Activated CD4-positive, alpha-beta T cell treated with anti-CD3 and anti-CD28 coated beads for 36 hours (primary cell): ENCODE measurements at regions not wholly inside any gene's neighbourhood (a gene's known extent, or its start where the extent isn't known, plus 50 kb on each side); places are given as distances from the start of the nearest gene placed in this dataset.

Experiments
- ATAC-seq: fragments of 200-7000 bp; cut with Tn5 transposase; one replicate; pipeline ENCODE4 v1.10.0; 2021; ENCODE audit warnings: mild to moderate bottlenecking, moderate library complexity
- CTCF ChIA-PET: fragments of 350-600 bp; sonication (Branson Sonifier 250); formaldehyde crosslinking; loops from one replicate; lab custom pipeline; 2021; ENCODE audit warnings: antibody characterized with exemption; lab: Charles Lee
- POLR2A ChIA-PET: fragments of 350-600 bp; sonication (Branson Sonifier 250); formaldehyde crosslinking; loops from one replicate; lab custom pipeline; 2021; ENCODE audit warnings: antibody characterized with exemption, inconsistent platforms; lab: Charles Lee
- DNase-seq: peaks from one replicate; pipeline ENCODE4 v3.0.0-alpha.2; 2020
- H3K27ac Mint-ChIP-seq: one replicate; pipeline ENCODE4 v1.8.0; 2021; ENCODE audit warnings: mixed read lengths
- H3K27me3 Mint-ChIP-seq: one replicate; pipeline ENCODE4 v1.8.0; 2021; ENCODE audit warnings: mixed read lengths
- H3K36me3 Mint-ChIP-seq: one replicate; pipeline ENCODE4 v1.8.0; 2021; ENCODE audit warnings: low read depth, mixed read lengths
- H3K4me1 Mint-ChIP-seq: one replicate; pipeline ENCODE4 v1.8.0; 2021; ENCODE audit warnings: mixed read lengths
- H3K4me3 Mint-ChIP-seq: one replicate; pipeline ENCODE4 v1.8.0; 2021; ENCODE audit warnings: mild to moderate bottlenecking, moderate library complexity, mixed read lengths
- H3K9me3 Mint-ChIP-seq: one replicate; pipeline ENCODE4 v1.8.0; 2021; ENCODE audit warnings: low read depth, mixed read lengths
- intact Hi-C, 2 experiments: fragments of 100-400 bp; cut with DNase I in 1 of 2; cut with micrococcal nuclease in 1 of 2; formaldehyde crosslinking; loops; one replicate each; pipeline versions ENCODE4 v1.14.2 to v1.15.1; 2022 to 2024; cut with DNase I, micrococcal nuclease

DNA sequence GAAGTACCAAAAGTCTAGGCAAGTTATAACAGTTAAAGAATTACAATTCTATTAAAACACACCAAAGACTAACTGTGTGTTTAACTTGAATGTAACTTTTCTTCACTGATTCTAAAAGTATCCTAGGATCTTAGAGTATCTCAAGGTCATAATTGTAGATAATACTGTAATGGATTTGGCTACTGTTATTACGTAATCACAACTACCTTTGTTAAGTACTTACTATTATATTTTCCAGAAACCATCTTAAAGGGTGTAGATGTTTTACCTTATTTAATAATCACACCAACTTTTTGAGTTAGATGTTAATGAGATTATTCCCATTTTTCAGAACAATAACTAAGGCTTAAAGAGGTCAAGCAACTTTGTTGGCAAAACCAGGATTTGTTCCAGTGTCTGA, 161.3 kb upstream of the REG3A start:
- H3K36me3 Mint-ChIP-seq = no peaks in the 10 kb centered on the region
- CTCF ChIA-PET = no interaction called here
- H3K9me3 Mint-ChIP-seq = peaks cover 4% of the 10 kb centered on the region
- H3K4me1 Mint-ChIP-seq = no peaks in the 10 kb centered on the region
- no peak overlapping the region for H3K4me3 Mint-ChIP-seq
- no peaks in the 10 kb centered on the region for H3K27me3 Mint-ChIP-seq
- DNase-seq (no peak), ATAC-seq (no peak)
- intact Hi-C loops = no loop called here
- POLR2A ChIA-PET = no interaction called here
- no peak overlapping the region for H3K27ac Mint-ChIP-seq

DNA sequence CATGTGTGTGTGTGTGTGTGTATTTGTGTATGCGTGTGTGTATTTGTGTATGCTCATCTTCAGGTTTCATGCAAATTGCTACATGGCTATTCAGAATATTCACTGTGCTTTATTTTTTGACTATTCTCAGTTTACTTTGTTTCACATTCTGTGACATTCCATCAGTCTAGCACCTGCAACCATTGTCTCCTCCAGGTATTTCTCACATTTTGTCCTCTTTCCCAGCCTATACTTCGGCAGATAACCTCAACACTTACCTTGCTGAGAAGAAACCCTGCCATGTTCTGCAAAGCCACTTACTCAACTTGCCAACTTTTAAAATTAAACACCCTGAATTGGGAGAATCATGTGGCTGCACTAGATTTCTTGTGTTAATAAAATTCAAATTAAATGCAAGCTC, 135.4 kb upstream of the REG3A start:
- no peaks in the 10 kb centered on the region for H3K36me3 Mint-ChIP-seq
- POLR2A ChIA-PET = interaction anchor here (0.7 kb wide), 1 partner anchor 55 kb away, joined by 6 read pairs; no protein-coding TSS in a partner anchor
- ATAC-seq (no peak), DNase-seq (no peak)
- H3K27me3 Mint-ChIP-seq = no peaks in the 10 kb centered on the region
- intact Hi-C loops = no loop called here
- peaks cover 14% of the 10 kb centered on the region for H3K9me3 Mint-ChIP-seq
- H3K4me1 Mint-ChIP-seq = no peaks in the 10 kb centered on the region
- H3K27ac Mint-ChIP-seq = no peak overlapping the region
- H3K4me3 Mint-ChIP-seq = no peak overlapping the region
- CTCF ChIA-PET = no interaction called here

DNA sequence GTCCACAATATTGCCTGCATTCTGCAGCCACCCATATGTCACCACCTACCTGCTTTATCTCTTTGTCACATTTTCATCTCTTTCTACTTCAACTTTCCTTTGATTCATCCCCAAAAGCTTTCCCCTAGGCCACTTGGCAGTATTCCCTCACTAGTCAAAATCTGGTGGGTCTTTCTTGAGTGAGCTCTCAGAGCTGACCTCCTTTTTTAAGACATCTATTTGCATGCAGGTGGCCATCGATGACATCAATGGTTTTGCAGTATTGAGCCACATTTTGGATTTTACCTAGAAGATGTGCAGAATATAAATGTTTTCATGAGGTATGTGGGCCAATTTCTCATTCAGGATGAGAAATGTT, 133.4 kb upstream of the REG3A start:
- no peak overlapping the region for H3K4me3 Mint-ChIP-seq
- H3K27me3 Mint-ChIP-seq = no peaks in the 10 kb centered on the region
- POLR2A ChIA-PET = no interaction called here

DNA sequence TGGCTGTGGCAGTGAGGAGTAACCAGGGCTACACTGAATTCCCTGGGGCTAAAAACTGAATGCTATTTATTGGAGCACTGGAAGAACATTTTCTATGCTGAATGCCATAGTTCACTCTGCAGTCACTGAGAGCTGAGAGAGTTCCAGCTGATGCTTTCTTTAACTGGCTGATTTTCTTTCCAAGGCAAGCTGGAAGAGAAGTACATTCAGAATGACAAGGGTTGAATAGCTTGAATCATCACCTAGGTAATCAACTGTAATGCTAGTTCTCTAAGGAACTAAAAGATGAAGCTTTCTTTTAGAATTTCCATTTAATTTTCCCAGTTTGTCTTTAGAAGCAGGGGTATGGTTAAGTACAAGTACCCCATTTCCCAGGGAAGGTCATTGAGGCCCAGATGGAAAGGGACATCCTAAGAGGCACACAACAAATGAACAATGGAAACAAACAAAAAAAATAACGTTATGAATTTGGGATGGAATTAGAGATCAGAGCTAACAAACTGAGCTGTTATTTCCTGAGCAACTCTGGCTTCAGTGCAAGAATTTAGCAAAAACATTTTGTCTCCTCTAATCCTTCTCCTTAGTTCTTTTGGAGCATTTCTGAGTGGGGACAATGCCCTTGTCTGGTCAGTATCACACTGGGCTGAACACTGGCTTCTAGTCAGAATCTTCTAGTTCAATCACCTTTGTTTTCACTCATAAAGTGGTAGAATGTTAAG, 132.8 kb upstream of the REG3A start:
- no peak overlapping the region for H3K4me3 Mint-ChIP-seq
- ChIA-PET POLR2A (no interaction called here), CTCF (interaction anchor here (0.6 kb wide), 1 partner anchor 284 kb away, joined by 3 read pairs; no protein-coding TSS in a partner anchor)
- no peak overlapping the region for H3K27ac Mint-ChIP-seq
- no peak for DNase-seq
- no peaks in the 10 kb centered on the region for H3K4me1 Mint-ChIP-seq
- no peak for ATAC-seq
- intact Hi-C loops = no loop called here
- H3K36me3 Mint-ChIP-seq = no peaks in the 10 kb centered on the region
- no peaks in the 10 kb centered on the region for H3K27me3 Mint-ChIP-seq
- H3K9me3 Mint-ChIP-seq = peaks cover 13% of the 10 kb centered on the region

More for the DNA sequence above, 133.4 kb upstream of the REG3A start:
- H3K9me3 Mint-ChIP-seq = peaks cover 15% of the 10 kb centered on the region
- ATAC-seq (no peak), DNase-seq (no peak)
- no peak overlapping the region for H3K27ac Mint-ChIP-seq
- intact Hi-C loops = no loop called here
- CTCF ChIA-PET = interaction anchor here (0.6 kb wide), 1 partner anchor 283 kb away, joined by 3 read pairs; no protein-coding TSS in a partner anchor
- no peaks in the 10 kb centered on the region for H3K4me1 Mint-ChIP-seq
- no peaks in the 10 kb centered on the region for H3K36me3 Mint-ChIP-seq

DNA sequence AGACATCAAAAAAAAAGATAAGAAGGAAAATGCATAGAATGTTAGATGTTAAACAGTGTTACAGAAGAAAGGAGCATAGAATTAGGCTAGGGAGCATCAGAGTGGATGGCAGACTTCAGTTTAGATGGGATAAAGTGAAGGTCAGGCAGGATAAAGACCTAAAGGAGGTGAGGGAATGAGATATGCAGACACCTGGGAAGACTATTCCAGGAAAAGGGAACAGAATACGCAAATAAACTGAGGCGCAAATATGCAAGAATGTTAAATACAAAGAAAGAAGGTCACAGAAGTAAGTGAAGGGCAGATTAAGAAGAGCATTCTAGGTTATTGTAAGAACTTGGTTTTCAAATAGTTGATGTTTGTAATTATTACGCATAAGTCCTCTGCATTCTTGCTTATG, 116.3 kb upstream of the REG3A start:
- no peak overlapping the region for H3K27ac Mint-ChIP-seq
- no peaks in the 10 kb centered on the region for H3K36me3 Mint-ChIP-seq
- DNase-seq (no peak), ATAC-seq (no peak)
- no peaks in the 10 kb centered on the region for H3K27me3 Mint-ChIP-seq
- H3K4me1 Mint-ChIP-seq = no peaks in the 10 kb centered on the region
- intact Hi-C loops = no loop called here
- no peak overlapping the region for H3K4me3 Mint-ChIP-seq
- peaks cover 19% of the 10 kb centered on the region for H3K9me3 Mint-ChIP-seq
- POLR2A ChIA-PET = no interaction called here
- CTCF ChIA-PET = no interaction called here

DNA sequence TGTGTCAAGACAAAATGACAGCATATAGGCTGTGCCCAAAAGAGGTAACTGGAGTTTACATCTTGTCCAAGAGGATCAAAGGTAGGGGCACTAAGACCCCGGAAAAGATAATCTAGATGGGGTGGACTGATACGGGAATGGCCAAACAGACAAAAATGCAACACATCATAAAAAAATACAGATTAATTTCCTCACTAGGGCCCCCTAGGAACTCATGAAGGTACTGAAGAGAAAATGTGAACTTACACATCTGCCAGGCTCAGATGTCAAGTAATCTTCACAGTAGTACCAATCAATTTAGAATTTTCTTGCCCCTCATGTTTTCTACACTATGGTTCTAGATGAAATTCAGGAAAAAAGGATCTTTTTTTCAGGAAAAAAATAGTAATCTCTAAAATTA, 115.6 kb upstream of the REG3A start:
- Mint-ChIP-seq H3K27ac (no peak overlapping the region), H3K36me3 (no peaks in the 10 kb centered on the region), H3K4me3 (no peak overlapping the region), H3K4me1 (no peaks in the 10 kb centered on the region), H3K27me3 (no peaks in the 10 kb centered on the region), H3K9me3 (peaks cover 19% of the 10 kb centered on the region)
- DNase-seq (no peak), ATAC-seq (no peak)
- ChIA-PET POLR2A (no interaction called here), CTCF (no interaction called here)
- intact Hi-C loops = no loop called here

DNA sequence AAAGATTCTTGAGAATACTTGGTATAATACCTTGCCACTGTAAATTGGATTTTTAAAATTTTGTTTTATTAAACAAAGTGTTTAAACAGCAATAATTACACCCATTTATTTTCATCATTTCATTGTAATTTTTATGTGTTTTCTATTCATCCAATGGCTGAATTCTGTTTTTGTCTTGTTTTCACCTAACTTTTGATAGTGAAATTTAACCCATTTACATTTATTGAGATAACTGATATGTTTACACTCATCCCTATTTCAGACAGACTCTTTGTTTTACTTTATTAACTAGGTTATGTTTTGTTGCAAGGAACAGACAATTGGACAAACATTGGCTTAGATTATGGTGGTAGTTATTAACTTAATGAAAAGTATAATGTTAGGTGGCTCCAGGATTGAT, 113.1 kb upstream of the REG3A start:
- CTCF ChIA-PET = no interaction called here
- Mint-ChIP-seq H3K9me3 (peaks cover 17% of the 10 kb centered on the region), H3K4me3 (no peak overlapping the region), H3K4me1 (no peaks in the 10 kb centered on the region), H3K27ac (no peak overlapping the region), H3K36me3 (no peaks in the 10 kb centered on the region), H3K27me3 (no peaks in the 10 kb centered on the region)
- ATAC-seq = no peak
- DNase-seq = no peak
- POLR2A ChIA-PET = no interaction called here
- intact Hi-C loops = no loop called here

DNA sequence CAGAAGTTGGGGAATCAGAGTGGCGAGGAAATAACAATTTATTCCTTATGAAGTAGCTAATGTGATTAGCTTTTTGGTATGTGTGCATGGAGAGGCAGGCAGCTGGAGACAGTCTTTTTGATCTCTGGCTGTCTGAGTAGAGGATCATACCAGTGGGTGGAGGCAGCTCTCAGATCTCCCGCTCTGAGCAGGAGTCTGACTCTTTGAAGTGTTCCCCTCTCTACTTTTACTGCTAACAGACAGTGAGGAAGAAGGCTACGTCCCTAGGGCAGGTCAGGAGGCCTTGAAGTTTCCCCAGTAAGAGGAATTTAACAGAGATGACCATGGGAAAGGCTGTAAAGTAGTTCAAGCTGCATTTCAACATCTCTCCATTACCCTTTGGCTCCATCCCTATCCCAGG, 111.9 kb upstream of the REG3A start:
- no peaks in the 10 kb centered on the region for H3K36me3 Mint-ChIP-seq
- no peak overlapping the region for H3K27ac Mint-ChIP-seq
- ChIA-PET CTCF (no interaction called here), POLR2A (no interaction called here)
- H3K4me3 Mint-ChIP-seq = no peak overlapping the region
- intact Hi-C loops = no loop called here
- no peak for ATAC-seq
- no peak for DNase-seq
- no peaks in the 10 kb centered on the region for H3K27me3 Mint-ChIP-seq
- H3K9me3 Mint-ChIP-seq = peaks cover 14% of the 10 kb centered on the region
- H3K4me1 Mint-ChIP-seq = no peaks in the 10 kb centered on the region

DNA sequence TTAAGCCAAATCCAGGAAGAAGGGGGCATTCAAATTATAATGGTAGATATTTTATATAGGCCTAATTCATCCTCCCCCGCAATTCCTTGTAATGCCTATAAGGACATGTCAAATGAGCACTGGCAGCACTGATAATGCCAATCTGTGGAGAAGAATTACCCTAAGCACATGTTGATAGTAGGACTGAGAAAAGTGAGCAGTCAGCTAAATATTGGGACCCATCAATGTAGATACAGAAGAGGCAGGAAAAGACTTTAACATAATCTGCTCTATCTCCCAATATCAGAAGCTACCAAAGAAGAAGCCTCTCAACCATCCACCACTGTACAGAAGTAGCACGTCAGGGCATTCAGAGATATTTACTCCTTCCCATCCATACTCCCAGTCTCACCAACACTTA, 101.3 kb upstream of the REG3A start:
- ATAC-seq = no peak
- no peak overlapping the region for H3K27ac Mint-ChIP-seq
- H3K4me3 Mint-ChIP-seq = no peak overlapping the region
- no peaks in the 10 kb centered on the region for H3K36me3 Mint-ChIP-seq
- ChIA-PET POLR2A (no interaction called here), CTCF (no interaction called here)
- DNase-seq = no peak
- H3K27me3 Mint-ChIP-seq = no peaks in the 10 kb centered on the region
- no peaks in the 10 kb centered on the region for H3K4me1 Mint-ChIP-seq
- intact Hi-C loops = no loop called here
- H3K9me3 Mint-ChIP-seq = no peaks in the 10 kb centered on the region

DNA sequence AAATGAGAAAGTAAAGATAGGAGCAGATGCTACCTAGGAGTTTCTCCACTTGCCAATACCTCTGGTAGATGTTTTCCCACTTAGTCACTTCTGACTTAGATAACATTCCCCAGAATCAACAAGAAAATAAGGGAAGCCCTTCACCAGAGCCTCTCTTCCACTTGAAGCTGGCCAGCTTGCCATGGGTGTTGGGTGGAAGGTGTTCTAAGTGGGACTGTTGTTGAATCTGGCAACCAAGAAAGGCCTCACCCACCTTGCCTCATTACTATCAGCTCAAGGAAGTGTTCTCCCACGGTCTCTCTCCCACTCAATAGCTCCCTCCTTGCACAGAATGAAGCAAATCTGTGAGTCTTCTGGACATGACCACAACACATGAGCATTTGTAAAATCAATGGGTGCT, 100.4 kb upstream of the REG3A start:
- ChIA-PET CTCF (no interaction called here), POLR2A (no interaction called here)
- Mint-ChIP-seq H3K9me3 (no peaks in the 10 kb centered on the region), H3K36me3 (no peaks in the 10 kb centered on the region), H3K27ac (no peak overlapping the region), H3K27me3 (no peaks in the 10 kb centered on the region), H3K4me1 (no peaks in the 10 kb centered on the region), H3K4me3 (no peak overlapping the region)
- ATAC-seq (no peak), DNase-seq (no peak)
- intact Hi-C loops = no loop called here

DNA sequence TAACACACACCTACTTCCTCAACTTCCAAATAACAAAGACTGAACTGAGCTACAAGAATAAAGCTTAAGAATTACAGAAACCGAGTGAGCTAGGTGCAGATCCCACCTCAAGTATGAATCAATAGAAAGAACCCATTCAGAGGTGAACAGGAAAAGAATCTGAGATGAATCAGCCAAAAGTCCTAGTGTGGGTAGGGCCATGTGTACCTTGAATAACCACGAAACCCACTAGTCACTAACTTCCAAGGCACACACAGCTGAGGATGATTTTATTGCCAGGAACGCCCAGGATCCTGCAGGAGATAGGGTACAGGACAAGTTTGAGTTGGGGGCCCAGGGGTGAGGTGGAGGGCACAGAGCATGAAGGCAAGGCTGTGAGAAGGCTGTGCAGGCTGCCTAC, 99.7 kb upstream of the REG3A start:
- H3K4me1 Mint-ChIP-seq = no peaks in the 10 kb centered on the region
- no peak overlapping the region for H3K4me3 Mint-ChIP-seq
- CTCF ChIA-PET = interaction anchor here (0.6 kb wide), 1 partner anchor 576 kb away, joined by 4 read pairs; no protein-coding TSS in a partner anchor

DNA sequence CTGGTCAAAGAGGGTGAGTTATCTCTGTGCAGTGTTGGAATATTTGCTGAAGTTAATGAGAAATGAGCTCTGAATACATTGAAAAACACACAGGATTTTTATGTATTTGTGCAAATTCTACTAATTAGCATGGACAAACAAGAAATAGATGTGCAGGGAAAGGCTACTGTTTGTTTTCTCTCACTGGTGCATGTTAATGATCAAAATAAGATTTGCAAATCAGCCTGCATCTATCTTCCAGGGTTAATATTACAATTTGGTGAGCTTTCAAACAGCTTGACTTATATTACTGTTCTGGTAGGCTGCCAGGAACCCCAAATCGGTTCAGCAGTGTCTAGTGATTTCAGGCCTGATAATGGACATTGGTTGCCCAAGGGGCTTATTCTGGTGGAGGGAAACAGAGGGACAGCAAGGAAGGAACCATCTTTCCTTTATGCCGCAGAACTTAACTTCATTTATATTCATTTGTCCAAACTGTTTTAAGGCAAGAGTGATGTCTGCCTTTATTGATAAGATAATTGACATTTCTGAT, 93.8 kb upstream of the REG3A start:
- no peak overlapping the region for H3K4me3 Mint-ChIP-seq
- peaks cover 2% of the 10 kb centered on the region for H3K27me3 Mint-ChIP-seq
- H3K4me1 Mint-ChIP-seq = no peaks in the 10 kb centered on the region
- POLR2A ChIA-PET = no interaction called here
- intact Hi-C loops = no loop called here
- no peak overlapping the region for H3K27ac Mint-ChIP-seq
- H3K36me3 Mint-ChIP-seq = no peaks in the 10 kb centered on the region
- DNase-seq (no peak), ATAC-seq (no peak)
- CTCF ChIA-PET = no interaction called here
- peaks cover 6% of the 10 kb centered on the region for H3K9me3 Mint-ChIP-seq

More for the DNA sequence above, 99.7 kb upstream of the REG3A start:
- DNase-seq = no peak
- Mint-ChIP-seq H3K27me3 (no peaks in the 10 kb centered on the region), H3K9me3 (no peaks in the 10 kb centered on the region), H3K36me3 (no peaks in the 10 kb centered on the region), H3K27ac (no peak overlapping the region)
- intact Hi-C loops = no loop called here
- no peak for ATAC-seq
- POLR2A ChIA-PET = no interaction called here
